CD4-positive, alpha-beta T cell treated with Interleukin-4 for 4 hours (primary cell): ENCODE measurements at regions not wholly inside any gene's neighbourhood (a gene's known extent, or its start where the extent isn't known, plus 50 kb on each side); places are given as distances from the start of the nearest gene placed in this dataset.

Experiments used
- DNase-seq: peaks from one replicate; pipeline ENCODE4 v3.0.0-alpha.2; 2020

DNA sequence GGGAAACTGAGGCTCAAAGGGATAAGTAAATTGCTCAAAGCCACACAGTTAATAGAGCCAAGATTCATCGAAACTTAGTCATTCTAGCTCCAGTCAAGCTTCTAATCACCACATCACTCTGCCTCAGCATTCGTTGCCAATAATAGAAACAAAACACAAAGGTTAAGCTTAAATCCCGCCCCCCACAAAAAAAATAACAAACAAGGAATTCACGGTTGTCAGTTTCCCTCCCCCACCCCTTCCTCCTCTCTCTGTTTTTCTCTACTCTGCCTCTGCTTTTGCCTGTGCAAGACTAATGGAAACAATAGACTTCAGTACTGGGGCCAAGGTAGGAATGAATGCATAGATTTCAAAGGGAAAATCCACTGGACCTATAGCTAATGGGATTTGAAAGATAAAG, 70.7 kb upstream of the ZNF644 start:
- DNase-seq, result no peak

DNA sequence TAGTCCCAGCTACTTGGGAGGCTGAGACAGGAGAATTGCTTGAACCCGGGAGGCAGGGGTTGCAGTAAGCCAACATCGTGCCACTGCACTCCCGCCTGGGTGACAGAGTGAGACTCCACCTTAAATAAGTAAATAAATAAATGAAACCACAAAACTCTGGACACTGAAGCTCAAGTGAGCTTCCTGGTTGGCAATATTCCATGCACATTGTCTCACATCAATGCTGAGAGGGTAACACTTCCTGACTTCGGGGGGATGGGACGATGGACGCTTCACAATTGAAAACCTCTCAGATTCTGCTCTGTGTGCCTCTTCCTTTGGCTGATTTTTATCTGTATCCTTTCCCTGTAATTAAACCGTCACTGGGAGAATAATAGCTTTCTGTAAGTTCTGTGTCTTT, 70.0 kb upstream of the ZNF644 start:
- DNase-seq, result no peak

DNA sequence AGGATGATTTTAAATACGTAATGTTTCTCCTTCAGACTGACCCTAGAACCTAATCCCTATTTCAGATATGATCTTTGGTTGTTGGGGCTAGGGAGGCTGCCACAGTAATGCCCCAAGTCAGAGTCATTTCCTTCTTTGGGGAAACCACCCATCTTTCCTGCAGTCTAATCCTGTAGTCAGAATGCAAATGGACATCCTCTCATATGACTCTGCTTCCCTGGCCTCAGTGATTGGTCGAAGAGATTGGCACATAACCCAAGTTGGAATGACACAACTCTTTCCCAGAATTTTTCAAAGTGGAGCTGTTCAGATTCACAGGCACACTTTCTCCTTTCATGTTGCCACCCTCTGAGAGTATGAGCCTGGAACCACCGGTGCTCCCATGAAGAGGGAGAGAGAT, 58.8 kb upstream of the ZNF644 start:
- no peak for DNase-seq

DNA sequence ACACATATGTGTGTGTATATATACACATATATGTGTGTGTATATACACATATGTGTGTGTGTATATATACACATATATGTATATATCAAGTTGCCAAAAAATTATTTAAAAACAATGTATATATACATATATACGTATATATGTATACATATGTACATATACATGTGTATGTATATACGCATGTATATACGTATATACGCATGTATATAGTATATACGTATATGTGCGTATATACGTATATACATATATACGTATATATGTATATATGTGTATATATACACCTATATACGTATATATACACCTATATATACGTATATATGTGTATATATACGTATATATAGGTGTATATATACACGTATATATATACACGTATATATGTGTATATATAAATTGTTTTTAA, 57.0 kb upstream of the ZNF644 start:
- no peak for DNase-seq

DNA sequence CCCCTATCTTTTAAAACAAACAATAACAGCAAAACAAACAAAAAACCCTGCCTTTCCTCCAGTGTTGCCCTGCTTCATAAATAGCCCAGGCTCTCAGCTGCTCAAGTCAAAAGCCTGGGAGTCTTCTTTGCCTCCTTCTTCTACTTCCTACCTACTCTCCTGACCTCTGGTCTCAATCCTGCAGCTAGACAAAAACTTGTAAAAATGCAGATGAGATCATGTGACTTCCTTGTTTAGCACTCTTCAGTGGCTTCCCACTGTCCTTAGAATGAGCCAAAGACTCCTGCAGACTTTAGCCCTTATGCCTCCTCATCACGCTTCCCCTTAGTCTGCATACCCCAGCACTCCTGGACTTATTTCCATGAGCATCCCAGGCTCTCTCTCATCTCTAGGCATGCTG, 55.0 kb upstream of the ZNF644 start:
- no peak for DNase-seq

DNA sequence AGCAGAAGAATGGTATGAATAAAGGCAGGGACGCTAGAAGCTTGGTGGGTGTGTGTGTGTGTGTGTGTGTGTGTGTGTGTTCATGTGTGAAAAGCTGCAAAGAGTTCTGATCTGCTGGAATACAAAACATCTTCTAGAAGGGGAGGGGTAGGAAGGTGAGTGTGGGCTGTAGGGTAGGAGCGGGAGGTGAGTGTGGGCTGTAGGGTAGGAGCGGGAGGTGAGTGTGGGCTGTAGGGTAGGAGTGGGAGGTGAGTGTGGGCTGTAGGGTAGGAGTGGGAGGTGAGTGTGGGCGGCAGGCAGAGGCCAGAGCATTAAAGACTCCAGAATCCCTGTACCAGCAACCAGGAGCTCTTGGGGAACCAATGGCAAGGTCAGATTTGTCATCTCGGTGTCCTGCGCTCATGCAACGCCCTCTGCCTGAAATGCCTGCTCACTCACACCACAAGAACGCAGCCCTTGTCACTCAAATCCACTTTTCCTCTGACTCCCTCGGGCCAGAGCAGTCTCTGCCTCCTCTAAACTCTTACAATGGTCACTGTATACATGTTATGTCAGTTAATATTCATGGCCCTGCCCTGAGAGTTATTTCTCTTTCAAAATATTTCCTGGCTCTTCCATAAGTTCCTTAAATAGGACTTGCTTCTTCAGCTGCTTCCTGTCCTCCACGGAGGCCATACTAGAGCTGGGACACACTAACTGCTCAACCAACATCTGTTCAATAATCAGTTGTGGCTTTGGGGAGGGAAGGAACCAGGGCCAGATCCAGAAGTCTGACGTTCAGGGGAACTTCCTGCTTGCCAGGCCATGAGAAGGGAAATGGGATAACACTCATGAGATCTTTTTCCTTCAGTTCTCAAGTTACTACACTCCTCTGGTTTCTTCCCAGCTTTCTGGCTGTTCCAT, 53.6 kb upstream of the ZNF644 start:
- no peak for DNase-seq

DNA sequence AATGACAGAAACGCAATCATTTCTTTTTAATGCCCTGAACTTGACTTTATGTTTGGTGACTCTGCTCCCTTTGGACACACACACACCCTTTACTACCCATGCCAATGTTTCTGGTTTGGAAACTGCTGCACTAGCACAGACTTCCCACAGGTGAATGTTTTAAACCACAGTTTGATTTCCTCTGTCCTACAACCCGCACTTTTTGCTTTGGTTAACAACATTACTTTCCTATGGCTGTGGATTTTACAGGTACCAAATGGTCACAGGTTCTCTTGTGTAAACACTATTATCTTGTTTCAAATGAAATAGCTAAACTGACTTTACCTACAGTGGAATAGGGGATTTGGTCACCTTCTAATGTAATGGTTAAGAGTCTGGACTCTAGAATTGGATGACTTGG, 51.5 kb upstream of the ZNF644 start:
- DNase-seq, result no peak

DNA sequence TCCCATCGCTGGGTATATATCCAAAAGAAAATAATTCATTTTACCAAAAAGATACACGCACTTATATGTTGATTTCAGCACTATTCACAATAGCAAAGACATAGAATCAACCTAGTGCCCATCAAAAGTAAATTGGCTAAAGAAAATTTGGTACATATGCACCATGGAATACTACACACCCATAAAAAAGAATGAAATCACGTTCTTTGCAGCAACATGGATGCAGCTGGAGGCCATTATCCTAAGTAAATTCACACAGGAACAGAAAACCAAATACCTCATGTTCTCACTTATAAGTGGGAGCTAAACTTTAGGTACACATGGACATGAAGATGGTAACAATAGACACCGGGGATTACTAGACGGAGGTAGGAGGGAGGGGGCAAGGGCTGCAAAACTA, 50.0 kb upstream of the ZNF644 start:
- DNase-seq, result no peak
